ENCODE measurements at regions not wholly inside any gene's neighbourhood (a gene's known extent, or its start where the extent isn't known, plus 50 kb on each side); places are given as distances from the start of the nearest gene placed in this dataset.
"Not testable (repeated sequence)": the region's sequence is repeated elsewhere in the genome, so short reads cannot be mapped to it uniquely, and the experiment has no call there.

DNA sequence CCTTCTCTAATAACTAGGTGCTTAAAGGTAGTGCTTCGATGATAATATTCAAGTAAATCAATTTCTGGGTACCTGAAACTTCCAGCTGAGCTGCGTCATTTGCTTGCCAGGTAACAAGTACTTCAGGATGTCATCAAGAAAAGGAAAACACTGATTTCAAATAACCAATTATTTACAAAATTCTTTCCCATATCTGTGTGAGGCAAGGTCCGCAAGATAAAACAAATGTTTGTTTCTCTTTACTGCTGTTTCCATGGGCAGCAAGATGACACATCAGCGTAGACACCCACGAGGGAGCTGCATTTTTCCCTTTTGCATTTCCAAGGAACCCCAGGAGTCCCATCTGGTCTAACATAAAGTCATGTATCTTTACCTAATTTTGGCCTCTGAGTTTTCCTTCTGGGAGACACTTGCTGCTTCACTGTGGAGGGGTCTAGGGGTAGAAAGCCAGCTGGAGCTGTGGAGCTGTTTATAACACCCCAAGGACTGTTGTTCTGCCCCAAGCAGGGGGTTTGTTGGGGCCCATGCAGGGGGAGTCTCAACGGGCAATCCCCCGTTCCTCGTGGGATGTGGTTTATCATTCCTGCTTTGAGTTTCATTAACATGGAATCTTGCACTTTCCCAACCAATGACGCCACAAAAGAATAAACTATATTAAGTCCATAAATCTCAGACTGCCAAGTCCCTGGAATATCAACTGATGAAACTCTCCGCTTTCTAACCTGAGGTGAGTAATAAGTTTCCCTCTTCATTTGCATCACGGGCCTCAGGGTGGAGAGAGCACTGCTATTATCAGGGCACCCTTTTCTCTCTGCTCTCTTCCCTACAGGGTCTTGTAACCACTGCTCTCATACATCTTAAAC is 112.8 kb upstream of the PELI2 start:
- H3K27me3 ChIP-seq (ENCODE audit: control insufficient read depth in 2 of 2, insufficient read depth in 2 of 2, low read length in 2 of 2): no peaks in the 10 kb centered on the region
- H3K9ac ChIP-seq (ENCODE audit: low read depth in 1 of 2, low read length in 2 of 2): peak overlapping the region; percentile 41 to 56
- H3K4me1 ChIP-seq (ENCODE audit: control insufficient read depth in 2 of 2, insufficient read depth in 2 of 2, low read length in 2 of 2): peaks cover 14% of the 10 kb centered on the region in 2 donors
- no peaks in the 10 kb centered on the region for H3K9me3 ChIP-seq (ENCODE audit: control insufficient read depth in 2 of 2, low read length in 2 of 2)
- no peaks in the 10 kb centered on the region for H3K36me3 ChIP-seq (ENCODE audit: control insufficient read depth in 2 of 2, insufficient read depth in 2 of 2, low read length in 2 of 2)
- H3K4me3 ChIP-seq (ENCODE audit: low read length in 2 of 2): peak overlapping the region; percentile 22 to 55
- H3K27ac ChIP-seq (ENCODE audit: low read depth in 2 of 2, low read length in 2 of 2): peak overlapping the region; percentile 24 to 69

DNA sequence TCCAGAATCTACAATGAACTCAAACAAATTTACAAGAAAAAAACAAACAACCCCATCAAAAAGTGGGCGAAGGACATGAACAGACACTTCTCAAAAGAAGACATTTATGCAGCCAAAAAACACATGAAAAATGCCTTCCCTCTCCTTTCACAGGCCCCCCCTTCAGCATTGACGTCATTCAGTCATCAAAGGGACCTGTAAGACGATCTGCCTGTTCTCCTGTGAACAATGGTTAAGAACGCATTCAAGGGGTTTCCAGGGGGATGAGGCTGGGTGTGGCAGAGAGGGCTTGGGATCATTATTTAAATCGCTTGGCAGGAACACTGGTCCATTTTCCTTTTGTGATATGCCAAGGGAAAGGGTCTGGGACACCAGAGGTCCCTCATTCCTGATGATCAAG is 110.7 kb upstream of the PELI2 start:
- H3K27ac ChIP-seq (ENCODE audit: low read depth in 2 of 2, low read length in 2 of 2); H3K9me3 ChIP-seq (ENCODE audit: control insufficient read depth in 2 of 2, low read length in 2 of 2); H3K4me3 ChIP-seq (ENCODE audit: low read length in 2 of 2); H3K27me3 ChIP-seq (ENCODE audit: control insufficient read depth in 2 of 2, insufficient read depth in 2 of 2, low read length in 2 of 2); H3K9ac ChIP-seq (ENCODE audit: low read depth in 1 of 2, low read length in 2 of 2); H3K36me3 ChIP-seq (ENCODE audit: control insufficient read depth in 2 of 2, insufficient read depth in 2 of 2, low read length in 2 of 2): not testable (repeated sequence)
- peaks cover 14% of the 10 kb centered on the region in 2 donors for H3K4me1 ChIP-seq (ENCODE audit: control insufficient read depth in 2 of 2, insufficient read depth in 2 of 2, low read length in 2 of 2)

DNA sequence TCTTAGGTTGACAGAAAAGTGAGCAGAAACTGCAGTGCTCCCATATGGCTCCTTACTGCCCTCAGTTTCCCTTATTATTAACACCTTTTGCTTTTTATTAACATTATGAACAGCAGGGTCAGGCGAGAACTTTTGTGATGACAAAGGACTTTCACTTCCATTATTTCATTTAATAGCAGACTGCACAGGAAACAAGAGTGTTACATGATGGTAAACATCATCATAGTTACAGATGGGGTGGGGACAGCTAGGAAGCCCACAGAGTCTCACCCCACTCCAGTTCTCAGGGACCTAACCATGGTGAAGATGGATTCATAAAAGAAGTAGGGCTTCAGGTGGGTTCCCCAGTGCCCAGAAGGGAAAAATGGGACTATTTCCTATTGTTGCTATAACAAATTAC is 110.1 kb upstream of the PELI2 start:
- peaks cover 14% of the 10 kb centered on the region in 2 donors for H3K4me1 ChIP-seq (ENCODE audit: control insufficient read depth in 2 of 2, insufficient read depth in 2 of 2, low read length in 2 of 2)
- no peaks in the 10 kb centered on the region for H3K9me3 ChIP-seq (ENCODE audit: control insufficient read depth in 2 of 2, low read length in 2 of 2)
- H3K9ac ChIP-seq (ENCODE audit: low read depth in 1 of 2, low read length in 2 of 2): no peak overlapping the region
- no peaks in the 10 kb centered on the region for H3K36me3 ChIP-seq (ENCODE audit: control insufficient read depth in 2 of 2, insufficient read depth in 2 of 2, low read length in 2 of 2)
- H3K27ac ChIP-seq (ENCODE audit: low read depth in 2 of 2, low read length in 2 of 2): no peak overlapping the region
- no peak overlapping the region for H3K4me3 ChIP-seq (ENCODE audit: low read length in 2 of 2)
- H3K27me3 ChIP-seq (ENCODE audit: control insufficient read depth in 2 of 2, insufficient read depth in 2 of 2, low read length in 2 of 2): no peaks in the 10 kb centered on the region

DNA sequence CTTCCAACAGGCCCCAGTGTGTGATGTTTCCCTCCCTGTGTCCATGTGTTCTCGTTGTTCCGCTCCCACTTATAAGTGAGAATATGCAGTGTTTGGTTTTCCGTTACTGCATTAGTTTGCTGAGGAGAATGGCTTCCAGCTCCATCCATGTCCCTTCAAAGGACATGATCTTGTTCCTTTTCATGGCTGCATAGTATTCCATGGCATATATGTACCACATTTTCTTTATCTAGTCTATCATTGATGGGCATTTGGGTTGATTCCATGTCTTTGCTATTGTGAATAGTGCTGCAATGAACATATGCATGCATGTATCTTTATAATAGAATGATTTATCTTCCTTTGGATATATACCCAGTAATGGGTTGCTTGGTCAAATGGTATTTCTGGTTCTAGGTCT is 109.5 kb upstream of the PELI2 start:
- H3K27me3 ChIP-seq (ENCODE audit: control insufficient read depth in 2 of 2, insufficient read depth in 2 of 2, low read length in 2 of 2); H3K4me3 ChIP-seq (ENCODE audit: low read length in 2 of 2); H3K36me3 ChIP-seq (ENCODE audit: control insufficient read depth in 2 of 2, insufficient read depth in 2 of 2, low read length in 2 of 2); H3K27ac ChIP-seq (ENCODE audit: low read depth in 2 of 2, low read length in 2 of 2); H3K9me3 ChIP-seq (ENCODE audit: control insufficient read depth in 2 of 2, low read length in 2 of 2); H3K9ac ChIP-seq (ENCODE audit: low read depth in 1 of 2, low read length in 2 of 2): not testable (repeated sequence)
- peaks cover 14% of the 10 kb centered on the region in 2 donors for H3K4me1 ChIP-seq (ENCODE audit: control insufficient read depth in 2 of 2, insufficient read depth in 2 of 2, low read length in 2 of 2)

DNA sequence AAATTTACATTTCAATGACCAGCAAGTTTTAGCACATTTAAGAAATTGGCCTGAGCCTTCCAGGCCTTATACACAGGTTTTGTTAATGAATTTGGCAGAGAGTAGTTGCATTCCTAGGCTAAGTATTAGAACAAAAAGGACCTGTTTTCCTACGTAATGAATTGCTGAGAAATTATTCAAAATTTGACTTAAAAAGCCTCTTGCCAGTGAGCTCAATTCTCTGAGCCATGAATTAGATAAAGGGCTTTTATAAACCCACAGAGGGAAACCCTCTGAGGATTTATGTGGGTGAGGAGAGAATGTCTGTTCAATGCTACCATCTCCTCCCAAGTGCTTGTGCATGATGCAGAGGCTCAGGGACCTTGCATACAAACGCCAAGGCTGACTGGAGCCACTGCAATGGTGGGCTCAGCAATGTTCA is 94.5 kb upstream of the PELI2 start:
- Histone ChIP-seq H3K27me3 (ENCODE audit: control insufficient read depth in 2 of 2, insufficient read depth in 2 of 2, low read length in 2 of 2) (no peaks in the 10 kb centered on the region), H3K36me3 (ENCODE audit: control insufficient read depth in 2 of 2, insufficient read depth in 2 of 2, low read length in 2 of 2) (no peaks in the 10 kb centered on the region), H3K9ac (ENCODE audit: low read depth in 1 of 2, low read length in 2 of 2) (no peak overlapping the region), H3K27ac (ENCODE audit: low read depth in 2 of 2, low read length in 2 of 2) (no peak overlapping the region), H3K4me3 (ENCODE audit: low read length in 2 of 2) (no peak overlapping the region), H3K4me1 (ENCODE audit: control insufficient read depth in 2 of 2, insufficient read depth in 2 of 2, low read length in 2 of 2) (peaks cover 0 to 2% of the 10 kb centered on the region in 2 donors), H3K9me3 (ENCODE audit: control insufficient read depth in 2 of 2, low read length in 2 of 2) (no peaks in the 10 kb centered on the region)

DNA sequence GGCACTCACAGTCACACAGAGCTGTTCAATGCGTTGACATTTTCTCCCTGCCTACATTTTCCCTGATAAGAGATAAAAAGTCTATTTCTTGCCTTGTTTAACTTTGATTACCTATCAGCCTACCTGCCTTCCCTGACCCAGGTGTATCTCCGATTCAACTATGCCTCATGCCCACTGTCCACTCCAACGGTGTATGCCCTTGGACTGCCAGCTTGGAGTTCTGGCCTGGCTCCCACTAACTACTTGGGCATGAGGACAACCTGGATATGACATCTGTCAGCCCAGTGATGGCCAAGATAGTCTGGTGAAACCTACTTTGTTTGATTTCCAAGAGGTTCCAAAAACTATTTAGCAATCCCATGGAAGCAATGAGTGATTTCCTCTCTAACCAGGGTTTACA is 93.0 kb upstream of the PELI2 start:
- H3K36me3 ChIP-seq (ENCODE audit: control insufficient read depth in 2 of 2, insufficient read depth in 2 of 2, low read length in 2 of 2): no peaks in the 10 kb centered on the region
- no peak overlapping the region for H3K4me3 ChIP-seq (ENCODE audit: low read length in 2 of 2)
- H3K9ac ChIP-seq (ENCODE audit: low read depth in 1 of 2, low read length in 2 of 2): no peak overlapping the region
- H3K27me3 ChIP-seq (ENCODE audit: control insufficient read depth in 2 of 2, insufficient read depth in 2 of 2, low read length in 2 of 2): no peaks in the 10 kb centered on the region
- H3K27ac ChIP-seq (ENCODE audit: low read depth in 2 of 2, low read length in 2 of 2): no peak overlapping the region
- no peaks in the 10 kb centered on the region for H3K9me3 ChIP-seq (ENCODE audit: control insufficient read depth in 2 of 2, low read length in 2 of 2)
- H3K4me1 ChIP-seq (ENCODE audit: control insufficient read depth in 2 of 2, insufficient read depth in 2 of 2, low read length in 2 of 2): peaks cover 0 to 2% of the 10 kb centered on the region in 2 donors

DNA sequence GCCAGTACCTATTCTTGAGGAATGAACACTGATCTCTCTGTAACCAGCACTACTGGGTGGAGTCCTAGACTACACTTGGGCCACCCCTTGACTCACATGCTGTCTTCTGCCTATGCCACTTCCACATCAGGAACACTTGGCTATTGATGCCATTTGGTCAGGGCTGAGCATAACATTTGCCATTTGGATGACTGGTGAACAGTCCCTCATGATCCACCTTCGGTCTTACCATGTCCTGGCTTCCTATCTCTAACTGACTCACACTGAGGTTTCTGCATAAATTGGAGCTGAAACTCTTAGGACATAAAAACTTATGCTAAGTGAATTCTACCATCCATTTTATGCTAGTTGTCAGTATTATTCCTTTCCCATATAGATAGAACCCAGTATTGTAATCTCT is 91.7 kb upstream of the PELI2 start:
- H3K4me1 ChIP-seq (ENCODE audit: control insufficient read depth in 2 of 2, insufficient read depth in 2 of 2, low read length in 2 of 2): peaks cover 0 to 2% of the 10 kb centered on the region in 2 donors
- no peak overlapping the region for H3K27ac ChIP-seq (ENCODE audit: low read depth in 2 of 2, low read length in 2 of 2)
- no peaks in the 10 kb centered on the region for H3K36me3 ChIP-seq (ENCODE audit: control insufficient read depth in 2 of 2, insufficient read depth in 2 of 2, low read length in 2 of 2)
- H3K9me3 ChIP-seq (ENCODE audit: control insufficient read depth in 2 of 2, low read length in 2 of 2): no peaks in the 10 kb centered on the region
- H3K4me3 ChIP-seq (ENCODE audit: low read length in 2 of 2): no peak overlapping the region
- no peak overlapping the region for H3K9ac ChIP-seq (ENCODE audit: low read depth in 1 of 2, low read length in 2 of 2)
- no peaks in the 10 kb centered on the region for H3K27me3 ChIP-seq (ENCODE audit: control insufficient read depth in 2 of 2, insufficient read depth in 2 of 2, low read length in 2 of 2)

DNA sequence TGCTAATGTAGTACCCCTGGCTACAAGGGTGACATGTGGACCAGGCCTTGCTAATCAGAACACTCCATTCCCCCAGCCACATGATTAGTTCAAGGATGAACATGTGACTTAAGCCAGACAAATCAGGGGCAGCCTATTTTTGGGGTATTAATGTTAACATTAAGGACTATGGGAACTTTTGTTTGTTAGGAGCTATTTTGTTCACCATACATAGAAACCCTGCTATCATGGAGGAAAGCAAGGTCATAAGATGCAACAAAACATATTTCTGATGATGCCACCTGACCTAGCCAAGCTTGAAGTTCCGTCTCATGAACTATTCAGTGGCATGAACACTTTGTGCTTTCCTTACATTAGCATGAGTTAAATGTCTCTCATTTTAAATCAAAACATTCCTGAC is 90.8 kb upstream of the PELI2 start:
- no peak overlapping the region for H3K9ac ChIP-seq (ENCODE audit: low read depth in 1 of 2, low read length in 2 of 2)
- no peak overlapping the region for H3K4me3 ChIP-seq (ENCODE audit: low read length in 2 of 2)
- H3K36me3 ChIP-seq (ENCODE audit: control insufficient read depth in 2 of 2, insufficient read depth in 2 of 2, low read length in 2 of 2): no peaks in the 10 kb centered on the region
- peaks cover 0 to 2% of the 10 kb centered on the region in 2 donors for H3K4me1 ChIP-seq (ENCODE audit: control insufficient read depth in 2 of 2, insufficient read depth in 2 of 2, low read length in 2 of 2)
- no peak overlapping the region for H3K27ac ChIP-seq (ENCODE audit: low read depth in 2 of 2, low read length in 2 of 2)
- no peaks in the 10 kb centered on the region for H3K27me3 ChIP-seq (ENCODE audit: control insufficient read depth in 2 of 2, insufficient read depth in 2 of 2, low read length in 2 of 2)
- no peaks in the 10 kb centered on the region for H3K9me3 ChIP-seq (ENCODE audit: control insufficient read depth in 2 of 2, low read length in 2 of 2)

DNA sequence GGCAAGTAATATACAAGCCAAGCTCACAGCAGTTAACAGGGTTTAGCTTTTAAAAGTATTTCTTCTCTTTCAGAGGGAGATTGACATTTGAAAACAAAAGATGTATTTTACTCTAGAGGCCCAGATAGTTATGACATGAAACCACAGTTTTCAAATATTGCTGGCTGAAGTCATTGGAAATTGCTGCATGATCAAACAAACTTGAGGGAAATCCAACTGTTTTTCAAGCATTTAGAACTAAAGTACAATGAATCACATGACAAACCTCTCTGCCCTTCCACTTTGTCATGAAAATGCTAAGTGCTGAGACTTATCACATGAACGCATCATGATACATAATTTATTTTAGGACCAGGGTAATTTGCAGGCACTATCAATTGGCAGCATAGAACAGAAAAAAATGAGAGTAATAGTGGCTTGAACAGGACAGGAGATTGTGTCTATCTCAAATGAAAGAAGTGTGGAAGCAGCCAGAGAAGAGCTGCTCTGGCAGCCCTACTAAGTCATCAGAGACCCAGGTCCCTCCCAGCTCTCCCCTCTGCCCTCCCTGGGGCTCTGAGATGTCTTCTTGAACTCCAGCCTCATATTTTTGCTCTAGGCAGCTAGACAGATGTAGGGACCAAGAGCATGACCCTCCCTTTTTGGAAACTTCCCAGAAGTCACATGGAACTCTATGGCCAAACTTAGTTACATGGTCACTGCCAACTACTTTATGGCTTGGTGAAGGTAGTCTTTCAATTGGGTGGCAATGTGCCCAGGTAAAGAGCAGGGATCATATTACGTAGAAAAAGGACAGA is 90.1 kb upstream of the PELI2 start:
- no peak overlapping the region for H3K4me3 ChIP-seq (ENCODE audit: low read length in 2 of 2)
- peaks cover 0 to 2% of the 10 kb centered on the region in 2 donors for H3K4me1 ChIP-seq (ENCODE audit: control insufficient read depth in 2 of 2, insufficient read depth in 2 of 2, low read length in 2 of 2)
- H3K9me3 ChIP-seq (ENCODE audit: control insufficient read depth in 2 of 2, low read length in 2 of 2): no peaks in the 10 kb centered on the region
- no peak overlapping the region for H3K27ac ChIP-seq (ENCODE audit: low read depth in 2 of 2, low read length in 2 of 2)
- H3K9ac ChIP-seq (ENCODE audit: low read depth in 1 of 2, low read length in 2 of 2): no peak overlapping the region
- no peaks in the 10 kb centered on the region for H3K36me3 ChIP-seq (ENCODE audit: control insufficient read depth in 2 of 2, insufficient read depth in 2 of 2, low read length in 2 of 2)
- no peaks in the 10 kb centered on the region for H3K27me3 ChIP-seq (ENCODE audit: control insufficient read depth in 2 of 2, insufficient read depth in 2 of 2, low read length in 2 of 2)

DNA sequence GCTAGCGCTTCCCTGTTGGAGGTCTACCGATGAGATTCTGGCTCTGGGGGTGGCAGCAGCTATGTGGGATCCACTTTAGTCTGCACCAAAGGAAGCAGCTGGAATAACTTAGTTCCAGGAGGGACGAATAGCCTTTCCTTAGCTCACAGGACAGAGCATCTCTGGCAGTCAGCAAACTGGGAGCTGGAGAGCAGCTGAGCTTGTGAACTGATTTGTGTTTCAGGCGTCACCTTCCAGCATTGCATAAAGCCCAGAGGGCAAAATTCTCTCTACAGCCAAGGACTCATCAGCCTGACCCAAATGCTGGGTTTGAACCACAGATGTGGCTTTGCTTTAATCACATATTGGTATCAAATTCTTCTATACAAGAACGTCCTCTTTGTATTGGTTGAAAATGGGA is 81.9 kb upstream of the PELI2 start:
- Histone ChIP-seq H3K9me3 (ENCODE audit: control insufficient read depth in 2 of 2, low read length in 2 of 2) (no peaks in the 10 kb centered on the region), H3K27ac (ENCODE audit: low read depth in 2 of 2, low read length in 2 of 2) (no peak overlapping the region), H3K27me3 (ENCODE audit: control insufficient read depth in 2 of 2, insufficient read depth in 2 of 2, low read length in 2 of 2) (no peaks in the 10 kb centered on the region), H3K9ac (ENCODE audit: low read depth in 1 of 2, low read length in 2 of 2) (no peak overlapping the region), H3K36me3 (ENCODE audit: control insufficient read depth in 2 of 2, insufficient read depth in 2 of 2, low read length in 2 of 2) (no peaks in the 10 kb centered on the region), H3K4me3 (ENCODE audit: low read length in 2 of 2) (no peak overlapping the region), H3K4me1 (ENCODE audit: control insufficient read depth in 2 of 2, insufficient read depth in 2 of 2, low read length in 2 of 2) (no peaks in the 10 kb centered on the region)
